ENCODE measurements at regions not wholly inside any gene's neighbourhood (a gene's known extent, or its start where the extent isn't known, plus 50 kb on each side); places are given as distances from the start of the nearest gene placed in this dataset.

GRCh38 chr2:118738524-118739308 is 108.7 kb downstream of the EN1 start:
- DNase-seq = no peak

DNA sequence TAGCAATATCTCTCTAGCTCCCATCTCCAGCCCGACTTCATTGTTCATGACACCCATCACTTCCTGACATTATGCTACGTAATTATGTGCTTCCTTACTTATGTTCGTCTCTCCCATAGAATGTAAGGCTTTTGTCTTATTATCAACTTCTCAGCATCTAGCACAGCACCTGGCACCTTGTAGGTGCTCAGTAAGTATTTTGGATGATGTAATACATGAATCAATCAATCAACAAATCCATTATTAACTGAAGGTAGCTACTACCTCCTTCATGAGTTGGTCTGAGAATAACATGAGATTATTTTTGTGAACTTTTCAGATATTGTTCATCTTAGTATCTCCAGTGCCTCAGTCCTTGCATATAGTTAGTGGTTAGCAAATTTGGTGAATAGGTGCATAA is 109.3 kb downstream of the EN1 start:
- DNase-seq = no peak

- no peak for DNase-seq
Observed at GRCh38 chr2:118737684-118738083, 109.8 kb downstream of the EN1 start.

DNA sequence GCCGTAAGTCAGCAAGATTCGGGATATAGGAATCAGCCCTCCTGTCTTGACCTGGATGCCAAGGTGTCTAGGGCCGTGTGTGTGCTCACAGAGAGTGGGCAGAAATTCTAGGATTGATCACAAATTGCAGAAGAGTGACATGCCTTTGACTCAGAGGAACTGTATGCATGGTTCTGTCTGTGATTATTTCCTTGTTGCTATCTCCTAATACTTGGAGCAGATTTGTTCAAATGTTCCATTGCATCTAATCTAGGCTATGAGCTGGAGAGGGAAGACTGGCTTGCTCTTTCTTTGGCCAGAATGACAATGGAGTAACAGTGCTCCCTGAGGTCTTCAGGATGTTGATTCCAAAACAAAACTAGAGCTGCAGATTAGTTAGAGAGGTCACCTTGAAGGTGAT is 115.0 kb downstream of the EN1 start:
- DNase-seq = no peak

GRCh38 chr2:118731413-118731812 is 116.0 kb downstream of the EN1 start:
- DNase-seq = no peak

- DNase-seq = no peak
Observed at GRCh38 chr2:118730405-118730804, 117.0 kb downstream of the EN1 start.

DNA sequence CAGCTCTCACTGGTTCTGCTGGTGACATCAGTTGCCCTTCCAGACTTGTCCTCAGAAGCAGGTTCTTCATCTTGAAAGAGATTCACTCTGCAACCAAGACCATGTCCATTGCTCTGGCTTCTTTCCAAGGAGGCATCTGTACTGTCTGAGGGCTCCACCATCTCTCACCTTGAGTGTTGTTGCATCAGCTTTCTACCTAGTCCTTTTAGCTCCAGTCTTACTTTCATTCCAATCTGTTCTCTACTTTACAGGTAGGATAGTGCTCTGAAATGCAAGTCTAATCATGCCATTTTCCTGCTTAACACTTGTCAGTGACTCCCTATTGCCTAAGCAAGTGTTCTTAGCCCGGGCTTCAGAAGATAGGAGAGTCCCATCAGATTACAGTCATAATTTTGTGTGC is 117.7 kb downstream of the EN1 start:
- DNase-seq = no peak

- DNase-seq = no peak
Observed at GRCh38 chr2:118728984-118729383, 118.5 kb downstream of the EN1 start.

DNA sequence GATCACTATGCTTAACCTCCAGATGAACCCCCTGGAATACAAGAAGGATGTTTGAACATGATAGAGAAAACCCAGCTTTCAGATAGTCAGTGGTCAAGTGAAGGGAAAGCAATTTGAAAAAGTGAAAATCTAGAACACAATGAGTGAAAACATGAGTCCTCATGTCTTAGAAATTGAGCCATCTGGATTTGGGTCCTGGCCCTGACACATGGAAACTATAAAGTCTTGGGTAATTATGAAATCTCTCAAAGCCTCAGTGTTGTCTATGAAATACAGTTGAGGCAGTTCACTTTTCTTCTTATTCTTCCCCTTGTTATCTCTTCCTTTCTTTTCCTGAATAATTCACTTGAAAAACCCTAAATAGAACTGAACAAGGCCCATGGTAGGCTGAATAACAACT is 120.6 kb downstream of the EN1 start:
- DNase-seq = no peak

DNA sequence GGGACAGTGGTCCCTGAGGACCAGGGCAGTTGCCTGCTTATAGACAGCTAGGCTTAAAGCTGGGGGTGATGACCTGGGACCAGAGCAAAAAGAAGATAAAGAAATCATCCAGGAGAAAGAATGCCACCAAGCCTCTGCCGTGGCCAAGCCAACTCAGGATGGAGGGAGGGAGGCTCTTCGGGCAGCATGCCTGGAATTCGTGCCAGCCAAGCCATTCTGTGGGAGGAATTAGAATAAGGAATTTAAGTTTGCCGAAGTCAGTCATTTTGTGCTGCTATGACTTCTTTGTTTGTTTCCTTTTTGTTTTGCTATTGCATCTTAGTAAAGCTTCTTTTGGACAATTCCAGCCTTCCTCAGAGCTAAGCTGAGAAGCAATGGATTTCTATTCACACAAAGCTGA is 124.1 kb downstream of the EN1 start:
- DNase-seq = no peak

DNA sequence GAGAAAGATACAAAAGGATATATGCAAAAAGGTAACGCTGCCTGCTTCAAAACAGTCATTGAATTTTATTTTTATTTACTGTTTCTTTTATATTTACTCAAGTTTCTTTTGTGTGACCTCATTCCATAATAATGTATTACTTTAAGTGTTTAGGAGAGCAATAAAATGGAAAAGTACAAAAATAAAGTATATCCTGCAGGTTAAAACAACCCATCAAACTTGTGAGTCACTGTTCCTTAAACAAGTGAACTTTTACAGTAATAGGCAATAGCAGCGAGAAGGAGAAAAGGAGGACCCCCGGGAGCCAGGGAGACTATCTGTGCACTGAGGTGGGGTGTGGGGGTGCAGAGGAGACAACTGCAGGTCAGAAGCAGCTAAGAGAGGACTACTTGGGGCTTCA is 124.5 kb downstream of the EN1 start:
- DNase-seq = no peak

DNA sequence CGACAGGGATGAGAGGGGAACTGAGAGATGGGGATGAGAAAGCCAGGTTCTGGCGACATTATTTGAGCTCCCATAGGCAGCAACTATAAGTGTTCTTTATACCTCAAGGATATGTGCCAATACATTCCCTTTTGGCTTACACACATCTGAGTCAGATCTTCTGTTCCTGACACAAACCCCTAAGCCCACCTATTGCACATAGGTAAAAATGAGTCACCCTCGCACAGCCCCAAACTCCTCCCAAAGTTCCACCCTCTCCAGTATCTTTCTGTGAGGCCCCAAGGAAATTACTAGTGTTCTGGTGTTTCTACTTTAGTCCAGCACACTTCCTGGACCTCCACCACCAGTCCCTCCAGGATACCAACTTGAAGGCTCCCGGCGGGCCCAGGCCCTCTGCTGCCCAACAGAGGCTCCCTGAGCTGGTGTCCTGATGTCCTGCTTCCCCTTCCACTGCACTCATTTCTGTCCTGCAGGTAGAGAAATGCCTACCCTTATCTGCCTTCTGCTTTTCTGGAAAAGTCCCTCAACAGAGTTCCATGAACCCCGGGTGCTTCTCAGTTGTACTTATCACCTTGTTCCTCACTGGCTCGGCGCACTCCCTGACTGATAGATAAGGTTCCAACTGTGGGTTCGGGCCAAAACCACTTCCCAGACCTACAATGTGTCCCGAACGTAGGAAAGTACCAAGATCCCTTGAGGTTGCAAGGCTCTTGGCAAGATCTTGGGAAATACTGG is 125.5 kb downstream of the EN1 start:
- DNase-seq = no peak

DNA sequence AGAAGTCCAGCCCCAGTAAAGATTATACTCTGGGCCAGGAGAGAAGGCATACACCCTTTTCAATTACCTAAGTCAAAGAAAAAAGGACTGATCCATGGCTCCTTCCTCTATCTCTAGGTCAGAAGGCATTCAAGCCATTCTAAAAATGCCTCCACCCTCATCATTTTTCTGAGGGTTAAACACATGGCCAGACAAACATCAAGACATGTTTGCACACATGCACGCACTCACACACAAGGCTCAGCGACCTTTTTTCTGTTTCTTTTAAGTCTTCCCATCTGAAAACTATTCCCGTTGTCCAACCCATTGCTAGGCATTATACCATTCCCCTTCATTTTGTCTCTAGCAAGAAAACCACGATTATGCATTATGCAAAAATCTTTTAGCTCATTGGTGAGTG is 126.6 kb downstream of the EN1 start:
- no peak for DNase-seq

DNA sequence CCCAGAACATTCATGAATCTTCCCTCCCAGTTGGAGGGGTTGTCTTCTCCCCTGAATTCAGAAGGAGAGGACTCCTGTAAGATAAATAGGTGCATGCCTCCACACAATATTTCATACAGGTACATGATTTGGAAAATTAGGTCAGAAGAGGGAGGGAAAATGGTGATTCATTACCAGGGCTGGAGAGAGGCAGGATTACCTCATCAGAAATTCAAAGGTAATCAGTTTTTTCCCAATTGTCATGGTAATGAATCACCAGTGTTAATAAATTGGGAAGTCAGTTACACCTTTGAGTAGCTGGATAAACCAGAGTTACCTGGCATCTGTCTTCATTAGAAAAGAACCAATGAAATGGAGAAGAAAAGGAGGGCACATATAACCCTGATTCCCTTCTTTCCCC is 128.5 kb downstream of the EN1 start:
- no peak for DNase-seq

DNA sequence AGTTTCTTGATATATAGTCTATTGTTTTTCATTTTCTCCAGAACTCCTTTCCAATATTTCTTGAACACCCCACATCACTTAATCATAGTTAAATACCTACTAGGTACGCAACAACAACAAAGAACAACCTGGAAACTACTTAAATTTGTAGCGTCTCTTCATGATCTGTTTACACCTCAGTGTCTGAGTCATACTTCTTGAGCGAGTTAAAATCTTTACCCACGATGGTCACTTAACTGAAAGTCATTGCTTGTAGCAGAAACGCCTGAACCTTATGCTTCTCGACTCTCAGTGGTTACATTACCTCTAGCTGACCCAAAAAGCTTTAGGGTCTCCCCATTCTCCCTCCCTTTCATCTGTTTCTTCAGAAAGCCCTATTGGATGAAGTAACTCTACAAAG is 131.3 kb downstream of the EN1 start:
- no peak for DNase-seq

DNA sequence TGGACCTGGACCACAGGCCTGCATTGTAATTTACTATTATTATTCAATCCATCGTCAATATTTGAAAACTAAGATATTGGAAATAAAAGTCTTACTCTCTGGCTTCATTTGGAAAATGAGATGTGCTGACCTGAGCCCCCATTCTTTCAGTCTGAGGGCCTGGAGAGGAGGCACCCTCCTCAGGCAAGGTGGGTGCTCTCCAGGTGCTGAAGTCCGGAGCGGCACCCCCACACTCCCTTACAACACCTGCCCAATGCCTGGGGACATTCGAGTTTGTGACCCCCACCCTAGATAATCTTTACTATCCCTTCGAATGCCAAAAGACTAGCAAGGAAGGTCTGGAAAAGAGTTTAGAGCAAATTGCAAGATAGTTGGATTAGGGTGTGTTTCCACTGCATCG is 133.3 kb downstream of the EN1 start:
- no peak for DNase-seq

DNA sequence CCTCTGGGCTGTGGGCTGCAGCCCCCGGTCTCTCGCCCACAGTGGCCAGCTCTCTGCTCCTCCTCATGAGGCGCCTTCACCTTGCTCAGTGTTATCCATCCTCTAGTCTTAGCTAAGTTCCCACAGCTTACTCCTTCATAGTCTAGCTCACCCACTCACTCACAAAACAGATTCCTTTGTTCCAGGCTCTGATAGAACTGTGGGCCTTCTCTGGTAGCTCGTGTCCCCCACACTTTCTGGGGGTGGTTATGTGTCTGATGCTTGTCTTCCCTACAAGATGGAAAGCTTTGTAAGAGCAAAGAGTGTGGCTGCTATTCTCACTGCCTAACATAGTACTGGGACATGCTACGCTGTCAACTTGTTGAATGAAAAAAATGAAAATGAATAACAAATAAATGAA is 135.8 kb downstream of the EN1 start:
- no peak for DNase-seq

DNA sequence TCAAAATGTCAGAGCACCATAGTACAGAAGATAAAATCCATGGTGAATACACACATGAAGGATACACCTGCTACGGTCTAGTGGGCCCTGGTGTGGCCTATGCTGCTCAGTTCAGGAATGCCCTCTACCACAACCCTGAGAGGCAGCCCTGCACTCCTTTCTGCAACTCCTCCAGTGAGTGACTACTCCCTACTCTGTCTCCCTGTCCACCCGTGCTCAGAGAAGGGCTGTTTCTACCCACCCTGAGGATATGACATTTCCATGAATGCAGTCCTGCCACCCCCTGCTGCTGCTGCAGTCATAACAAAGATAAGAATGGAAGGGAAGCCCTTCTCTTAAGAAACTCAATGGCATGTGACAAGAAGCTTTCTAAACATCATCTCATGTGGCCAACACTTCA is 137.0 kb downstream of the EN1 start:
- no peak for DNase-seq

- DNase-seq = no peak
Observed at GRCh38 chr2:118709786-118710185, 137.7 kb downstream of the EN1 start.

DNA sequence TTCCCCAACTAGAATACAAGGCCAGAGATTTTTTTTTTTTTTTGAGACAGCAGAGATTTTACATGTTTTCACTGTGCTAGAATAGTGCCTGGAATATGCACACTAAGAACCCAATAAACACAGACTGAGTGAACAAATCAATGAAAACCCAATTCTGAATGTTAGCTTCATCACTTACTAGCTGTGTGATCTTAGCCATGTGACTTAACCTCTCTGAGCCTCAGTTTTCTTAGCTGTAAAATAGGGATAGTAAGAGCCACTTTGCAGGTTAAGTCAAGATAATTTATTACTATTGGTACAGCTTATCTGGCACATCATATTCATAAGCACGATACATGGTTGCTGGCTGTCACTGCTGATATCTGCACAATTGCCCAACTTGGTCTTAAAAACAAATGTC is 140.6 kb downstream of the EN1 start:
- DNase-seq = no peak

- DNase-seq = no peak
Observed at GRCh38 chr2:118706371-118706770, 141.1 kb downstream of the EN1 start.

GRCh38 chr2:118705032-118705431 is 142.4 kb downstream of the EN1 start:
- DNase-seq = no peak

DNA sequence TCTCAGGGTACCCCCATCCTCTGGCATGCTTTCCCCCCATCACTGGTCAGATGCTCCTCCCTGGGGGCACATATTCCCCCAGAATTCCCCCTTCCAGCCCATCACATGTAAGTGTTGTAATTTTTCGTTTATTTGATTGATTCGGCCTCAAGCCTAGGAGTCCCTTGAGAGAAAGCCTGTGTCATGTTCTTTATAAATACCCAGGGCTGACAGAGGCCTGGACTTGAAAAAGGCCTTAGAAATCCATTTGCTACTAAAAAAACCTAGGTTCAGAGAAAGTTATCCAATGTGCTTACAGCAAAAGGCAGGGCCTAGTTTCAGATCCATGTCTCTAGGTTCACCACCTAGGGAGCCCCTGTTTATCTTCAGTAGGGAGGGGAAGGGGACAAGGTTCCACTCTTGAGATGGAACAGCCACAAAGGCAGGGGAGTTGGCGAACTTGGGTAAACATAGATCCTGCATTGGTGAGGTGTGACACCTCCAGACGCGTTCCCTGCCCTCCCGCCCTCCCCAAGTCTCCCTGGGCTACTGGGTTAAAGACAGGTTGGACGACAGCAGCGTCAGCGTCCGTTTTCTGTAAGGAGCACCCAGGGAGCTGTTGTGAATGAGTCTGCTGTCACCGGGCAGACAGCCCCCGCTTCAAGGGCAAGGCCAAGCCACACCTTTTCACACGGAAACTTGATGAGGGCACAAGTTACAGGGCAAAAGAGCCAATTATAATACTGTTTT is 147.8 kb downstream of the EN1 start:
- DNase-seq = no peak

DNA sequence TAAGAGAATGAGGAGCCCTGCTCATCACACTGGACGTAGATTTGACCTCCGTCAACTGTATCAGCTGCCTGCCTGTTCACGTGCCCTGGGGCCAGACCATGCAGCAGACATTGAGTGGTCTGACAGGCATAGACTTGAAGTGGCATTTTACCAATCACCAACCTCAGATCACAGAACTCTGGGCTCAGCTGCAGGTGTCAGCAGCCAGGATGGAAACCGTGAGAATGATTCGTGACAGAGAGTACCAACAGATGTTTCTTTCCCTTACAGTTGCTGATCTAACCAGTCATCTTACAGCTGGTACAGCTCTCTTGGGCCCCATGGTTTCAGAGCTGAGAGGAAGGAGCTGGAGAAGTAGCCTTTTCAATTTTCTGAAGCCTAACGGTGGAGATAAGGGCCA is 148.9 kb downstream of the EN1 start:
- DNase-seq = no peak
